ENCODE measurements at regions not wholly inside any gene's neighbourhood (a gene's known extent, or its start where the extent isn't known, plus 50 kb on each side); places are given as distances from the start of the nearest gene placed in this dataset.

DNA sequence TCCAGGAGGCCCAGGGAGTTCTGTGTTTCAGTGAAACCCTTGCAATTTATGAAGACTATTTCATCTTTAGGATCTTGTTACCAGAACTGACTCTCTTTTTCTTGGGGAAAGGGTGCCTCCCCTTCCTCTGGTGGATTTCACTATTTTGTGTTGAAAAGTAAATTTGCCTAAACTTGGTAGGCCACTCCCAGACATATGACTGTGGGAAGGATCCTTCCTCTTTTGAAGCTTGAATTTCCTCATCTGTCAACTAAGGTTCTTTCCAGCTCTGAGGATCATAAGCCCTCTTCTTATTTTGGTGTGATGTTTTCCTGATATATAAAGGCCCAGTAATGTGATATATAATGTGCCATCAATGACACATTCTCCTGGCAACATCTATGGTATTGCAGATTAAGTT is 59.1 kb upstream of the ZFAND5 start:
- Histone ChIP-seq H3K36me3 (no peaks in the 10 kb centered on the region), H3K27ac (no peak overlapping the region), H3K27me3 (ENCODE audit: low read depth) (no peaks in the 10 kb centered on the region), H3K4me3 (no peak overlapping the region), H3K4me1 (peaks cover 6% of the 10 kb centered on the region), H3K9me3 (no peaks in the 10 kb centered on the region)
- ATAC-seq (peak; percentile 61 to 62), DNase-seq (no peak)
- TF ChIP-seq, protein P1, sequence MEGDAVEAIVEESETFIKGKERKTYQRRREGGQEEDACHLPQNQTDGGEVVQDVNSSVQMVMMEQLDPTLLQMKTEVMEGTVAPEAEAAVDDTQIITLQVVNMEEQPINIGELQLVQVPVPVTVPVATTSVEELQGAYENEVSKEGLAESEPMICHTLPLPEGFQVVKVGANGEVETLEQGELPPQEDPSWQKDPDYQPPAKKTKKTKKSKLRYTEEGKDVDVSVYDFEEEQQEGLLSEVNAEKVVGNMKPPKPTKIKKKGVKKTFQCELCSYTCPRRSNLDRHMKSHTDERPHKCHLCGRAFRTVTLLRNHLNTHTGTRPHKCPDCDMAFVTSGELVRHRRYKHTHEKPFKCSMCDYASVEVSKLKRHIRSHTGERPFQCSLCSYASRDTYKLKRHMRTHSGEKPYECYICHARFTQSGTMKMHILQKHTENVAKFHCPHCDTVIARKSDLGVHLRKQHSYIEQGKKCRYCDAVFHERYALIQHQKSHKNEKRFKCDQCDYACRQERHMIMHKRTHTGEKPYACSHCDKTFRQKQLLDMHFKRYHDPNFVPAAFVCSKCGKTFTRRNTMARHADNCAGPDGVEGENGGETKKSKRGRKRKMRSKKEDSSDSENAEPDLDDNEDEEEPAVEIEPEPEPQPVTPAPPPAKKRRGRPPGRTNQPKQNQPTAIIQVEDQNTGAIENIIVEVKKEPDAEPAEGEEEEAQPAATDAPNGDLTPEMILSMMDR (IDR thresholded peaks at IDR 0.05): no peak
- intact Hi-C loops (cut with DNase I): no loop called here

DNA sequence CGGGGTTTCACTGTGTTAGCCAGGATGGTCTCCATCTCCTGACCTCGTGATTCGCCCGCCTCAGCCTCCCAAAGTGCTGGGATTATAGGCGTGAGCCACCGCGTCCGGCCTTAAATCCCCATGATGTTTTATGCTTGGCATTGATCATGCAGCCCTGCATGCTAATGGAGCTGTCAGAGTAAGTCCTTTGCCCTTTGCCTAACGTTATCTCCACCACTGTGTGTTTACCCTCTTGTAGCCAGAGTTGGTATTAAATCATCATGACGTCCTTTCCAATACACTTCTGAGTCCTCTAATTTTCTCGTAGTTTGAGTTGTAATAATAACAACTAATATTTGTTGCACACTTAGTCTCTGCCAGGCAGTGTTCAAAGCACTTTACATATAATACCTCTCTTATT is 57.2 kb upstream of the ZFAND5 start:
- Histone ChIP-seq H3K4me1 (peaks cover 6% of the 10 kb centered on the region), H3K27me3 (ENCODE audit: low read depth) (no peaks in the 10 kb centered on the region), H3K36me3 (no peaks in the 10 kb centered on the region), H3K4me3 (no peak overlapping the region), H3K27ac (no peak overlapping the region), H3K9me3 (no peaks in the 10 kb centered on the region)
- ATAC-seq (no peak), DNase-seq (no peak)
- intact Hi-C loops (cut with DNase I): no loop called here
- TF ChIP-seq, protein P1 (IDR thresholded peaks at IDR 0.05): no peak

DNA sequence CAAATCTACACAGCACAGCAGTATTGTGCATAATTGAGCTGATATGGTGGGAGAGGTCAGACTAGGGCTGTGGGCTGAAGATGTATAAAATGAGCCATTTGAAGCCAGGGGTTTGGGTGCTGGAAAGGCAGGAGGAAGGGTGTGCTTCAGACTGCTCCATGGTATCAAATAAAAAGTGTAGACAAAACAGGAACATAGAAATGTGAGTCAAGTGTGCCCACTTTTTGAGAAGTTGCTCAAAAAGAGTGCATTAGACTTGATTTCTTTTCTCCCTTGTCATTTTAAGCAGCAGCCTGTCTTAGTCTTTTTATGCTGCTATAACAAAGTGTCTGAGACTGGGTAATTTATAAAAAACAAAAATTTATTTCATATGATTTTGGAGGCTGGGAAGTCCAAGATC is 55.8 kb upstream of the ZFAND5 start:
- H3K27me3 ChIP-seq (ENCODE audit: low read depth): no peaks in the 10 kb centered on the region
- H3K27ac ChIP-seq: no peak overlapping the region
- no peaks in the 10 kb centered on the region for H3K9me3 ChIP-seq
- H3K4me1 ChIP-seq: peaks cover 6% of the 10 kb centered on the region
- H3K4me3 ChIP-seq: no peak overlapping the region
- intact Hi-C loops (cut with DNase I): no loop called here
- DNase-seq (no peak), ATAC-seq (no peak)
- TF ChIP-seq, protein P1 (IDR thresholded peaks at IDR 0.05): no peak
- no peaks in the 10 kb centered on the region for H3K36me3 ChIP-seq

- no peaks in the 10 kb centered on the region for H3K9me3 ChIP-seq
- ATAC-seq (no peak), DNase-seq (no peak)
- no peak overlapping the region for H3K27ac ChIP-seq
- intact Hi-C loops (cut with DNase I): no loop called here
- H3K4me3 ChIP-seq: no peak overlapping the region
- no peaks in the 10 kb centered on the region for H3K27me3 ChIP-seq (ENCODE audit: low read depth)
- H3K36me3 ChIP-seq: no peaks in the 10 kb centered on the region
- no peaks in the 10 kb centered on the region for H3K4me1 ChIP-seq
- TF ChIP-seq, protein P1 (IDR thresholded peaks at IDR 0.05): no peak
Observed at GRCh38 chr9:72415948-72416347, 50.9 kb upstream of the ZFAND5 start.

DNA sequence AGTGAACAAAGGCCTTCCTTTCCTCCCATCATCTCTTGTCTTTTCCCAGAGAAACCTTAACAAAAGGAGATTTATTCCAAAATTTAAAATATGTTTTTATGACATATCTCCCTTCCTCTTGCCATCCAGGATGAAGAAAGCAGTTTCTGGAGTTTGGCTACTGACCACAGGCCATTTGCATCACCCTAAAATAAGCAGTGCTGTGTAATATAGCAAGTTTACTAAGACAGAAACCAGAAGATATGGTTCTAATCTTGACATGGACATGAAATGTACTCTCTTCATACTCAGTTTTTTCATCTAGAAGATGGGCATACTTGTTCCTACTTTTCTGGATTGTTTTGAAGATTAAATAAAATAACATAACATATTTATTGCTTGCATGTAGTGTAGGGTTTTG is 50.2 kb upstream of the ZFAND5 start:
- no peaks in the 10 kb centered on the region for H3K36me3 ChIP-seq
- no peaks in the 10 kb centered on the region for H3K4me1 ChIP-seq
- DNase-seq: no peak
- H3K4me3 ChIP-seq: no peak overlapping the region
- ATAC-seq: no peak
- no peaks in the 10 kb centered on the region for H3K9me3 ChIP-seq
- intact Hi-C loops (cut with DNase I): no loop called here
- no peaks in the 10 kb centered on the region for H3K27me3 ChIP-seq (ENCODE audit: low read depth)
- H3K27ac ChIP-seq: no peak overlapping the region
- TF ChIP-seq, protein P1 (IDR thresholded peaks at IDR 0.05): no peak

Measured in lower lobe of right lung (tissue), 2 donors.